Mesothelial cell of epicardium (in vitro differentiated cells): ENCODE measurements at regions not wholly inside any gene's neighbourhood (a gene's known extent, or its start where the extent isn't known, plus 50 kb on each side); places are given as distances from the start of the nearest gene placed in this dataset.

Experiments
- DNase-seq, 2 experiments: peaks; one replicate each; pipeline ENCODE4 v3.0.0; 2021; ENCODE audit warnings: low spot score in 2 of 2; ENCODE audit not compliant: unreplicated experiment in 2 of 2
- H3K27ac Mint-ChIP-seq: 2 replicates; pipeline ENCODE4 v1.8.0; 2021; ENCODE audit warnings: mixed read lengths
- H3K27me3 Mint-ChIP-seq: 2 replicates; pipeline ENCODE4 v1.8.0; 2021; ENCODE audit warnings: low read depth, mixed read lengths
- H3K36me3 Mint-ChIP-seq: 2 replicates; pipeline ENCODE4 v1.8.0; 2021; ENCODE audit warnings: mixed read lengths
- H3K4me1 Mint-ChIP-seq: 2 replicates; pipeline ENCODE4 v1.8.0; 2021; ENCODE audit warnings: mixed read lengths
- H3K4me3 Mint-ChIP-seq: 2 replicates; pipeline ENCODE4 v1.8.0; 2021; ENCODE audit warnings: mild to moderate bottlenecking, moderate library complexity, mixed read lengths
- H3K9me3 Mint-ChIP-seq: 2 replicates; pipeline ENCODE4 v1.8.0; 2021; ENCODE audit warnings: mixed read lengths
- CTCF ChIP-seq: fragments of 200-600 bp; sonication (generic); IDR thresholded peaks from one replicate; pipeline ENCODE4 v1.5.0; 2021; ENCODE audit warnings: antibody characterized with exemption; ENCODE audit not compliant: unreplicated experiment

- peaks cover 44% of the 10 kb centered on the region for H3K4me1 Mint-ChIP-seq
- H3K9me3 Mint-ChIP-seq: peaks cover 3% of the 10 kb centered on the region
- peaks cover 12% of the 10 kb centered on the region for H3K27me3 Mint-ChIP-seq
- H3K36me3 Mint-ChIP-seq: no peaks in the 10 kb centered on the region
- no peak overlapping the region for H3K27ac Mint-ChIP-seq
- TF ChIP-seq CTCF: no peak
- H3K4me3 Mint-ChIP-seq: no peak overlapping the region
- DNase-seq: no peak
Observed at GRCh38 chr1:70556541-70556940, 145.5 kb downstream of the CTH start.

GRCh38 chr1:70567167-70567566 is 156.1 kb downstream of the CTH start:
- Mint-ChIP-seq H3K27ac (no peak overlapping the region), H3K9me3 (peaks cover 4% of the 10 kb centered on the region), H3K4me3 (no peak overlapping the region), H3K4me1 (no peaks in the 10 kb centered on the region), H3K36me3 (no peaks in the 10 kb centered on the region), H3K27me3 (peaks cover 33% of the 10 kb centered on the region)
- TF ChIP-seq CTCF: no peak
- no peak for DNase-seq

GRCh38 chr1:70571191-70571590 is 160.1 kb downstream of the CTH start:
- Mint-ChIP-seq H3K9me3 (peaks cover 4% of the 10 kb centered on the region), H3K27ac (peak overlapping the region; percentile 4), H3K4me3 (no peak overlapping the region), H3K4me1 (no peaks in the 10 kb centered on the region), H3K36me3 (no peaks in the 10 kb centered on the region), H3K27me3 (peaks cover 8% of the 10 kb centered on the region)
- DNase-seq: no peak
- TF ChIP-seq CTCF: no peak

GRCh38 chr1:70573317-70573843 is 162.3 kb downstream of the CTH start:
- Mint-ChIP-seq H3K4me1 (no peaks in the 10 kb centered on the region), H3K27me3 (peaks cover 6% of the 10 kb centered on the region), H3K4me3 (no peak overlapping the region), H3K9me3 (peaks cover 4% of the 10 kb centered on the region), H3K36me3 (no peaks in the 10 kb centered on the region), H3K27ac (no peak overlapping the region)
- DNase-seq: no peak
- TF ChIP-seq CTCF: no peak

- H3K27ac Mint-ChIP-seq: no peak overlapping the region
- no peak overlapping the region for H3K4me3 Mint-ChIP-seq
- TF ChIP-seq CTCF: no peak
- no peaks in the 10 kb centered on the region for H3K9me3 Mint-ChIP-seq
- no peaks in the 10 kb centered on the region for H3K36me3 Mint-ChIP-seq
- no peaks in the 10 kb centered on the region for H3K27me3 Mint-ChIP-seq
- H3K4me1 Mint-ChIP-seq: peaks cover 8% of the 10 kb centered on the region
- no peak for DNase-seq
Observed at GRCh38 chr1:70581661-70582060, 170.6 kb downstream of the CTH start.

GRCh38 chr1:70583522-70583921 is 172.5 kb downstream of the CTH start:
- Mint-ChIP-seq H3K36me3 (no peaks in the 10 kb centered on the region), H3K27me3 (no peaks in the 10 kb centered on the region), H3K4me1 (peaks cover 15% of the 10 kb centered on the region), H3K27ac (no peak overlapping the region), H3K9me3 (no peaks in the 10 kb centered on the region), H3K4me3 (no peak overlapping the region)
- no peak for TF ChIP-seq CTCF
- DNase-seq: no peak
